ENCODE measurements at regions not wholly inside any gene's neighbourhood (a gene's known extent, or its start where the extent isn't known, plus 50 kb on each side); places are given as distances from the start of the nearest gene placed in this dataset.

DNA sequence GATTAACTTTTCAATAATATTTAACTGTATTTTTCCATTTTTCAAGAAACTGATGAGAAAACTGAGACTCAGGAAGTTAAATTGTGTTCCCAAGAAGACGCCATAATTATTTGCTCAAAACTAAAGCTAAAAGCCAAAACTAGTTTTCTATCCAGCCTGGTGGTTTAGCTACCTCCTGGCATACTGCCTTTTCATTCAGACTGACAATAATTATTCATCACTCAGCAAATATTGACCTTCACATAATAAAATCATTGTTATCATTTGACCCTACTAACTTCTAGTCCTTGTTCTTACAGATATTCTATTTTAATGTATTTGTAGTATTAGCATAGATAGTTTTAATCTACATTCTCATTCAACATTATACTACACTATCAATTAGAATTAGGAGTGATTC is 210.6 kb upstream of the GADL1 start:
- POLR2A ChIA-PET: no interaction called here

More for the DNA sequence above, 210.6 kb upstream of the GADL1 start:
- intact Hi-C loops (cut with micrococcal nuclease; ENCODE audit: unreplicated experiment): no loop called here
- Histone ChIP-seq H3K79me2 (ENCODE audit: insufficient read depth, low read length) (no peaks in the 10 kb centered on the region), H4K20me1 (ENCODE audit: insufficient read depth, low read length) (no peaks in the 10 kb centered on the region), H3K27me3 (ENCODE audit: control insufficient read depth in 1 of 2, insufficient read depth in 2 of 2, low read length in 2 of 2) (no peaks in the 10 kb centered on the region), H3K4me1 (ENCODE audit: insufficient read depth, low read length) (no peaks in the 10 kb centered on the region), H3K9me3 (ENCODE audit: low read length) (no peaks in the 10 kb centered on the region), H3K9ac (ENCODE audit: insufficient read depth, low read depth, low read length) (no peak overlapping the region), H3K4me2 (ENCODE audit: low read depth, low read length) (no peak overlapping the region), H3K27ac (ENCODE audit: extremely low read length, insufficient read depth, low read length) (no peak overlapping the region), H3K36me3 (replicated peaks in 1 of 2; ENCODE audit: control insufficient read depth in 1 of 2, insufficient read depth in 2 of 2, low read length in 2 of 2) (no peaks in the 10 kb centered on the region), H2AFZ (ENCODE audit: low read length) (no peak overlapping the region), H3K4me3 (replicated peaks in 1 of 3; ENCODE audit: insufficient read depth in 1 of 3, low read depth in 2 of 3, low read length in 3 of 3) (no peak overlapping the region)
- WGBS (ENCODE audit: low lambda C conversion rate): 80% methylated on average over 1 of the region's 1 CpG
- in situ Hi-C loops (cut with HindIII; ENCODE audit: extremely low pct_ligation_motif_present, low pct_unique_long_range_greater_than_20kb): no loop called here
- ATAC-seq (no peak), DNase-seq (ENCODE audit: low spot score) (no peak), FAIRE-seq (no peak)
- CTCF ChIA-PET (ENCODE audit: low intra/inter-chr PET ratio, low total read pairs): no interaction called here
- TF ChIP-seq, protein P1, sequence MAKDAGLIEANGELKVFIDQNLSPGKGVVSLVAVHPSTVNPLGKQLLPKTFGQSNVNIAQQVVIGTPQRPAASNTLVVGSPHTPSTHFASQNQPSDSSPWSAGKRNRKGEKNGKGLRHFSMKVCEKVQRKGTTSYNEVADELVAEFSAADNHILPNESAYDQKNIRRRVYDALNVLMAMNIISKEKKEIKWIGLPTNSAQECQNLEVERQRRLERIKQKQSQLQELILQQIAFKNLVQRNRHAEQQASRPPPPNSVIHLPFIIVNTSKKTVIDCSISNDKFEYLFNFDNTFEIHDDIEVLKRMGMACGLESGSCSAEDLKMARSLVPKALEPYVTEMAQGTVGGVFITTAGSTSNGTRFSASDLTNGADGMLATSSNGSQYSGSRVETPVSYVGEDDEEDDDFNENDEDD (CRISPR knock-in tag; IDR thresholded peaks at IDR 0.05; ENCODE audit: borderline replicate concordance): no peak
- TF ChIP-seq MAFK (conservative IDR thresholded peaks at IDR 0.05 in 1 of 2, IDR thresholded peaks at IDR 0.05 in 1 of 2; ENCODE audit: low read length in 2 of 2) (peak; percentile 25 to 48; a peak in 1 of 4 replicates), MAFF (IDR thresholded peaks at IDR 0.05; ENCODE audit: low read depth, low read length) (peak; percentile 54), ZNF432 (CRISPR knock-in tag; IDR thresholded peaks at IDR 0.05; ENCODE audit: borderline replicate concordance) (no peak), ZNF556 (CRISPR knock-in tag; IDR thresholded peaks at IDR 0.05; ENCODE audit: borderline replicate concordance) (no peak), MED8 (CRISPR knock-in tag; IDR thresholded peaks at IDR 0.05; ENCODE audit: insufficient replicate concordance) (no peak), ZNF703 (CRISPR knock-in tag; IDR thresholded peaks at IDR 0.05; ENCODE audit: borderline replicate concordance) (no peak), ZNF124 (CRISPR knock-in tag; IDR thresholded peaks at IDR 0.05) (no peak), ATRX (CRISPR knock-in tag; IDR thresholded peaks at IDR 0.05; ENCODE audit: borderline replicate concordance) (no peak)
- TF ChIP-seq, protein P2, sequence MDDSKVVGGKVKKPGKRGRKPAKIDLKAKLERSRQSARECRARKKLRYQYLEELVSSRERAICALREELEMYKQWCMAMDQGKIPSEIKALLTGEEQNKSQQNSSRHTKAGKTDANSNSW (CRISPR knock-in tag; IDR thresholded peaks at IDR 0.05; ENCODE audit: borderline replicate concordance): no peak
- TF ChIP-seq, protein P3, sequence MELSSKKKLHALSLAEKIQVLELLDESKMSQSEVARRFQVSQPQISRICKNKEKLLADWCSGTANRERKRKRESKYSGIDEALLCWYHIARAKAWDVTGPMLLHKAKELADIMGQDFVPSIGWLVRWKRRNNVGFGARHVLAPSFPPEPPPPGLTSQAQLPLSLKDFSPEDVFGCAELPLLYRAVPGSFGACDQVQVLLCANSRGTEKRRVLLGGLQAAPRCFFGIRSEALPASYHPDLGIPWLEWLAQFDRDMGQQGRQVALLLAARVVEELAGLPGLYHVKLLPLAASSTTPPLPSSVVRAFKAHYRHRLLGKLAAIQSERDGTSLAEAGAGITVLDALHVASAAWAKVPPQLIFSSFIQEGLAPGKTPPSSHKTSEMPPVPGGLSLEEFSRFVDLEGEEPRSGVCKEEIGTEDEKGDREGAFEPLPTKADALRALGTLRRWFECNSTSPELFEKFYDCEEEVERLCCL (CRISPR knock-in tag; IDR thresholded peaks at IDR 0.05; ENCODE audit: borderline replicate concordance): no peak
- BruUV-seq (replicated peaks): no TSS peak

Measured in HepG2 (cell line).